ENCODE measurements at regions not wholly inside any gene's neighbourhood (a gene's known extent, or its start where the extent isn't known, plus 50 kb on each side); places are given as distances from the start of the nearest gene placed in this dataset.
"Not testable (repeated sequence)": the region's sequence is repeated elsewhere in the genome, so short reads cannot be mapped to it uniquely, and the experiment has no call there.

GRCh38 chr7:155938129-155938528 is 125.9 kb upstream of the SHH start:
- H3K4me1 ChIP-seq (ENCODE audit: insufficient read depth, low read length): no peaks in the 10 kb centered on the region
- CTCF ChIA-PET: no interaction called here
- H3K9me3 ChIP-seq (ENCODE audit: low read length): no peaks in the 10 kb centered on the region
- no peak overlapping the region for H3K4me3 ChIP-seq (ENCODE audit: low read length)
- H3K4me3 Mint-ChIP-seq: no peak overlapping the region
- H3K9me3 Mint-ChIP-seq: peaks cover 0 to 5% (median 0%) of the 10 kb centered on the region in 5 donors
- no peak overlapping the region for H3K27ac Mint-ChIP-seq
- H3K27ac ChIP-seq (ENCODE audit: low read depth, low read length): no peak overlapping the region
- H3K36me3 ChIP-seq (ENCODE audit: insufficient read depth, low read length): no peaks in the 10 kb centered on the region
- H3K27me3 Mint-ChIP-seq: peaks cover 4 to 5% of the 10 kb centered on the region in 2 donors
- no peaks in the 10 kb centered on the region for H3K4me1 Mint-ChIP-seq
- H3K27me3 ChIP-seq (ENCODE audit: insufficient read depth, low read length, poor library complexity, severe bottlenecking): no peaks in the 10 kb centered on the region
- no peak for DNase-seq
- POLR2A ChIA-PET: no interaction called here
- peaks cover 0 to 2% (median 0%) of the 10 kb centered on the region in 3 donors for H3K36me3 Mint-ChIP-seq

GRCh38 chr7:155935726-155936125 is 123.5 kb upstream of the SHH start:
- H3K9me3 ChIP-seq (ENCODE audit: low read length): no peaks in the 10 kb centered on the region
- Mint-ChIP-seq H3K4me1 (no peaks in the 10 kb centered on the region), H3K27me3 (peaks cover 4 to 5% of the 10 kb centered on the region in 2 donors), H3K36me3 (peaks cover 0 to 2% (median 0%) of the 10 kb centered on the region in 3 donors), H3K27ac (no peak overlapping the region), H3K9me3 (peaks cover 0 to 5% (median 0%) of the 10 kb centered on the region in 5 donors), H3K4me3 (no peak overlapping the region)
- H3K36me3 ChIP-seq (ENCODE audit: insufficient read depth, low read length): no peaks in the 10 kb centered on the region
- ChIA-PET CTCF (no interaction called here), POLR2A (no interaction called here)
- H3K27me3 ChIP-seq (ENCODE audit: insufficient read depth, low read length, poor library complexity, severe bottlenecking): no peaks in the 10 kb centered on the region
- no peak overlapping the region for H3K27ac ChIP-seq (ENCODE audit: low read depth, low read length)
- no peak for DNase-seq
- H3K4me3 ChIP-seq (ENCODE audit: low read length): no peak overlapping the region
- no peaks in the 10 kb centered on the region for H3K4me1 ChIP-seq (ENCODE audit: insufficient read depth, low read length)

GRCh38 chr7:155935005-155935557 is 122.8 kb upstream of the SHH start:
- Histone ChIP-seq H3K4me1 (ENCODE audit: insufficient read depth, low read length) (no peaks in the 10 kb centered on the region), H3K4me3 (ENCODE audit: low read length) (no peak overlapping the region), H3K27me3 (ENCODE audit: insufficient read depth, low read length, poor library complexity, severe bottlenecking) (no peaks in the 10 kb centered on the region), H3K9me3 (ENCODE audit: low read length) (no peaks in the 10 kb centered on the region), H3K27ac (ENCODE audit: low read depth, low read length) (no peak overlapping the region), H3K36me3 (ENCODE audit: insufficient read depth, low read length) (no peaks in the 10 kb centered on the region)
- Mint-ChIP-seq H3K27me3 (peaks cover 4% of the 10 kb centered on the region in 2 donors), H3K9me3 (peaks cover 0 to 5% (median 0%) of the 10 kb centered on the region in 5 donors), H3K36me3 (peaks cover 0 to 2% (median 0%) of the 10 kb centered on the region in 3 donors), H3K27ac (no peak overlapping the region), H3K4me1 (no peaks in the 10 kb centered on the region), H3K4me3 (no peak overlapping the region)
- ChIA-PET POLR2A (no interaction called here), CTCF (no interaction called here)
- DNase-seq: no peak

- H3K4me1 Mint-ChIP-seq; H3K36me3 ChIP-seq (ENCODE audit: insufficient read depth, low read length); POLR2A ChIA-PET: not testable (repeated sequence)
Measured at GRCh38 chr7:155932324-155932723, 120.1 kb upstream of the SHH start.

GRCh38 chr7:155931396-155932085 is 119.3 kb upstream of the SHH start:
- Histone ChIP-seq H3K27me3 (ENCODE audit: insufficient read depth, low read length, poor library complexity, severe bottlenecking) (no peaks in the 10 kb centered on the region), H3K4me1 (ENCODE audit: insufficient read depth, low read length) (no peaks in the 10 kb centered on the region), H3K4me3 (ENCODE audit: low read length) (no peak overlapping the region), H3K36me3 (ENCODE audit: insufficient read depth, low read length) (no peaks in the 10 kb centered on the region), H3K9me3 (ENCODE audit: low read length) (no peaks in the 10 kb centered on the region), H3K27ac (ENCODE audit: low read depth, low read length) (no peak overlapping the region)
- Mint-ChIP-seq H3K4me3 (no peak overlapping the region), H3K9me3 (peaks cover 0 to 4% (median 0%) of the 10 kb centered on the region in 5 donors), H3K4me1 (no peaks in the 10 kb centered on the region), H3K36me3 (peaks cover 0 to 2% (median 0%) of the 10 kb centered on the region in 3 donors), H3K27ac (no peak overlapping the region), H3K27me3 (peaks cover 1 to 6% of the 10 kb centered on the region in 2 donors)
- DNase-seq: no peak
- ChIA-PET POLR2A (no interaction called here), CTCF (no interaction called here)

More at GRCh38 chr7:155932324-155932723, 120.1 kb upstream of the SHH start:
- H3K36me3 Mint-ChIP-seq; H3K4me1 ChIP-seq (ENCODE audit: insufficient read depth, low read length); H3K9me3 Mint-ChIP-seq; H3K4me3 ChIP-seq (ENCODE audit: low read length); H3K4me3 Mint-ChIP-seq; H3K27me3 Mint-ChIP-seq; CTCF ChIA-PET; DNase-seq; H3K9me3 ChIP-seq (ENCODE audit: low read length); H3K27me3 ChIP-seq (ENCODE audit: insufficient read depth, low read length, poor library complexity, severe bottlenecking); H3K27ac ChIP-seq (ENCODE audit: low read depth, low read length); H3K27ac Mint-ChIP-seq: not testable (repeated sequence)

GRCh38 chr7:155930527-155930926 is 118.3 kb upstream of the SHH start:
- POLR2A ChIA-PET: no interaction called here
- Mint-ChIP-seq H3K27me3 (peaks cover 2 to 6% of the 10 kb centered on the region in 2 donors), H3K4me3 (no peak overlapping the region), H3K27ac (no peak overlapping the region), H3K9me3 (peaks cover 0 to 2% (median 0%) of the 10 kb centered on the region in 5 donors), H3K4me1 (no peaks in the 10 kb centered on the region), H3K36me3 (peaks cover 0 to 2% (median 0%) of the 10 kb centered on the region in 3 donors)
- Histone ChIP-seq H3K36me3 (ENCODE audit: insufficient read depth, low read length) (no peaks in the 10 kb centered on the region), H3K27me3 (ENCODE audit: insufficient read depth, low read length, poor library complexity, severe bottlenecking) (no peaks in the 10 kb centered on the region), H3K27ac (ENCODE audit: low read depth, low read length) (no peak overlapping the region), H3K9me3 (ENCODE audit: low read length) (no peaks in the 10 kb centered on the region), H3K4me1 (ENCODE audit: insufficient read depth, low read length) (no peaks in the 10 kb centered on the region), H3K4me3 (ENCODE audit: low read length) (no peak overlapping the region)
- CTCF ChIA-PET: no interaction called here
- no peak for DNase-seq

- Mint-ChIP-seq H3K4me1 (no peaks in the 10 kb centered on the region), H3K27me3 (peaks cover 4 to 6% of the 10 kb centered on the region in 2 donors), H3K9me3 (peaks cover 0 to 2% (median 0%) of the 10 kb centered on the region in 5 donors), H3K27ac (no peak overlapping the region), H3K4me3 (no peak overlapping the region), H3K36me3 (peaks cover 0 to 2% (median 0%) of the 10 kb centered on the region in 3 donors)
- no peaks in the 10 kb centered on the region for H3K36me3 ChIP-seq (ENCODE audit: insufficient read depth, low read length)
- no peak overlapping the region for H3K27ac ChIP-seq (ENCODE audit: low read depth, low read length)
- no peaks in the 10 kb centered on the region for H3K9me3 ChIP-seq (ENCODE audit: low read length)
- H3K4me3 ChIP-seq (ENCODE audit: low read length): no peak overlapping the region
- no peak for DNase-seq
- H3K4me1 ChIP-seq (ENCODE audit: insufficient read depth, low read length): no peaks in the 10 kb centered on the region
- ChIA-PET POLR2A (no interaction called here), CTCF (no interaction called here)
- H3K27me3 ChIP-seq (ENCODE audit: insufficient read depth, low read length, poor library complexity, severe bottlenecking): no peaks in the 10 kb centered on the region
Measured at GRCh38 chr7:155930061-155930460, 117.8 kb upstream of the SHH start.

GRCh38 chr7:155928583-155928982 is 116.3 kb upstream of the SHH start:
- ChIA-PET CTCF (no interaction called here), POLR2A (no interaction called here)
- Mint-ChIP-seq H3K9me3 (peaks cover 0 to 2% (median 0%) of the 10 kb centered on the region in 5 donors), H3K36me3 (no peaks in the 10 kb centered on the region), H3K27ac (no peak overlapping the region), H3K27me3 (peaks cover 3 to 6% of the 10 kb centered on the region in 2 donors), H3K4me3 (no peak overlapping the region), H3K4me1 (no peaks in the 10 kb centered on the region)
- no peaks in the 10 kb centered on the region for H3K27me3 ChIP-seq (ENCODE audit: insufficient read depth, low read length, poor library complexity, severe bottlenecking)
- H3K9me3 ChIP-seq (ENCODE audit: low read length): no peaks in the 10 kb centered on the region
- no peaks in the 10 kb centered on the region for H3K4me1 ChIP-seq (ENCODE audit: insufficient read depth, low read length)
- H3K4me3 ChIP-seq (ENCODE audit: low read length): no peak overlapping the region
- H3K27ac ChIP-seq (ENCODE audit: low read depth, low read length): no peak overlapping the region
- no peak for DNase-seq
- no peaks in the 10 kb centered on the region for H3K36me3 ChIP-seq (ENCODE audit: insufficient read depth, low read length)

Data from CD8-positive, alpha-beta memory T cell (primary cell).